Mucosa of descending colon (tissue), 3 donors: ENCODE measurements at regions not wholly inside any gene's neighbourhood (a gene's known extent, or its start where the extent isn't known, plus 50 kb on each side); places are given as distances from the start of the nearest gene placed in this dataset.
"Not testable (repeated sequence)": the region's sequence is repeated elsewhere in the genome, so short reads cannot be mapped to it uniquely, and the experiment has no call there.

Experiments used
- ATAC-seq: fragments of 200-7000 bp; cut with Tn5 transposase; one replicate; pipeline ENCODE4 v1.9.1; 2020; ENCODE audit warnings: mild to moderate bottlenecking, moderate library complexity
- DNase-seq, 3 donors: peaks; one replicate each; pipeline ENCODE4 v3.0.0-alpha.2; 2020
- H3K36me3 ChIP-seq: fragments of 200-600 bp; one replicate; pipeline ENCODE4 v1.8.0; 2021; ENCODE audit warnings: low read depth, mild to moderate bottlenecking
- H3K4me1 ChIP-seq: fragments of 200-600 bp; one replicate; pipeline ENCODE4 v1.8.0; 2021; ENCODE audit warnings: low read depth, mild to moderate bottlenecking
- H3K4me3 ChIP-seq: fragments of 200-600 bp; one replicate; pipeline ENCODE4 v1.8.0; 2021; ENCODE audit warnings: mild to moderate bottlenecking
- H3K9me3 ChIP-seq: fragments of 200-600 bp; one replicate; pipeline ENCODE4 v1.8.0; 2021; ENCODE audit warnings: mild to moderate bottlenecking
- intact Hi-C, 2 donors: fragments of 100-400 bp; cut with DNase I in 1 of 2; cut with micrococcal nuclease in 1 of 2; formaldehyde crosslinking; loops; one replicate each; pipeline versions ENCODE4 v1.11.0 to v1.11.1; 2022; cut with DNase I, micrococcal nuclease
- TF ChIP-seq, protein P1 (sequence below): fragments of 200-600 bp; IDR thresholded peaks from one replicate; pipeline ENCODE4 v1.8.0; 2022; ENCODE audit warnings: antibody characterized with exemption, mild to moderate bottlenecking
- donor health status: DM: no; HTN: no; CAD: no; lungs with moderate emphysema.
- donor health status: DM: no; HTN: no; CAD: no.
- donor health status: DM: no; HTN: yes; CAD: no.

DNA sequence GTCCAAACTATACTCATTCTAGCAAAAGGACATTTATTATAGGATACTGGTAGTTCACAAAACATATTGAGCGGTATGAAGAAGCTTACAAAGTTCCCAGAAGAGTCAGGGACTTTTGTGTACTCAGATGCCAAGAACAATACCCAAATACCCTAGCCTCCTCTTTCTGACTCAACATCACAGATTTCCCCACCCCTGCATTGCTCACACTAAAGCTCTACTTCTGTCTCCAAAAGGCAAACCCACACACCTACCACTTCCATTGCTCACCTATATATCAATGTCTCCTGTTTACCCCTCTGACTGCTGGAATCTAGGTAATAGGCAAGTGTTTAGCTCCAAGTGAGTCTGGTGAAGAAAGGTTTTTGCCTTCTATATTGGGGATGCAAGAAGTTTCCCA, 100.7 kb upstream of the HCCS start:
- no peak for DNase-seq
- TF ChIP-seq, protein P1, sequence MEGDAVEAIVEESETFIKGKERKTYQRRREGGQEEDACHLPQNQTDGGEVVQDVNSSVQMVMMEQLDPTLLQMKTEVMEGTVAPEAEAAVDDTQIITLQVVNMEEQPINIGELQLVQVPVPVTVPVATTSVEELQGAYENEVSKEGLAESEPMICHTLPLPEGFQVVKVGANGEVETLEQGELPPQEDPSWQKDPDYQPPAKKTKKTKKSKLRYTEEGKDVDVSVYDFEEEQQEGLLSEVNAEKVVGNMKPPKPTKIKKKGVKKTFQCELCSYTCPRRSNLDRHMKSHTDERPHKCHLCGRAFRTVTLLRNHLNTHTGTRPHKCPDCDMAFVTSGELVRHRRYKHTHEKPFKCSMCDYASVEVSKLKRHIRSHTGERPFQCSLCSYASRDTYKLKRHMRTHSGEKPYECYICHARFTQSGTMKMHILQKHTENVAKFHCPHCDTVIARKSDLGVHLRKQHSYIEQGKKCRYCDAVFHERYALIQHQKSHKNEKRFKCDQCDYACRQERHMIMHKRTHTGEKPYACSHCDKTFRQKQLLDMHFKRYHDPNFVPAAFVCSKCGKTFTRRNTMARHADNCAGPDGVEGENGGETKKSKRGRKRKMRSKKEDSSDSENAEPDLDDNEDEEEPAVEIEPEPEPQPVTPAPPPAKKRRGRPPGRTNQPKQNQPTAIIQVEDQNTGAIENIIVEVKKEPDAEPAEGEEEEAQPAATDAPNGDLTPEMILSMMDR = no peak
- Histone ChIP-seq H3K4me1 (no peaks in the 10 kb centered on the region), H3K36me3 (no peaks in the 10 kb centered on the region), H3K9me3 (no peaks in the 10 kb centered on the region), H3K4me3 (no peak overlapping the region)
- ATAC-seq = no peak
- intact Hi-C loops = no loop called here

- DNase-seq (no peak), ATAC-seq (no peak)
- H3K4me3 ChIP-seq = no peak overlapping the region
- H3K36me3 ChIP-seq = no peaks in the 10 kb centered on the region
- intact Hi-C loops = no loop called here
- H3K4me1 ChIP-seq = no peaks in the 10 kb centered on the region
- no peaks in the 10 kb centered on the region for H3K9me3 ChIP-seq
- TF ChIP-seq, protein P1 = no peak
These were observed 94.4 kb upstream of the HCCS start for GRCh38 chrX:11016728-11017127.

DNA sequence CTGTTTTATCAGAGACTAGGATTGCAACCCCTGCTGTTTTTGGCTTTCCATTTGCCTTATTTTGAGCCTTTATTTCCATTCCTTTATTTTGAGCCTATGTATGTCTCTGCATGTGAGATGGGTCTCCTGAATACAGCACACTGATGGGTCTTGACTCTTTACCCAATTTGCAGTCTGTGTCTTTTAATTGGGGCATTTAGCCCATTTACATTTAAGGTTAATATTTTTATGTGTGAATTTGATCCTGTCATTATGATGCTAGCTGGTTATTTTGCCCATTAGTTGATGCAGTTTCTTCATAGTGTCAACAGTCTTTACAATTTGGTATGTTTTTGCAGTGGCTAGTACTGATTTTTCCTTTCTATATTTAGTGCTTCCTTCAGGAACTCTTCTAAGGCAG, 88.5 kb upstream of the HCCS start:
- H3K4me1 ChIP-seq, DNase-seq, H3K36me3 ChIP-seq, H3K9me3 ChIP-seq, intact Hi-C loops, H3K4me3 ChIP-seq, ATAC-seq: not testable (repeated sequence)

GRCh38 chrX:11039926-11040325, 71.2 kb upstream of the HCCS start:
- intact Hi-C loops = no loop called here
- H3K4me3 ChIP-seq = no peak overlapping the region
- DNase-seq (no peak), ATAC-seq (no peak)
- TF ChIP-seq, protein P1 = no peak
- no peaks in the 10 kb centered on the region for H3K36me3 ChIP-seq
- H3K4me1 ChIP-seq = no peaks in the 10 kb centered on the region
- no peaks in the 10 kb centered on the region for H3K9me3 ChIP-seq

DNA sequence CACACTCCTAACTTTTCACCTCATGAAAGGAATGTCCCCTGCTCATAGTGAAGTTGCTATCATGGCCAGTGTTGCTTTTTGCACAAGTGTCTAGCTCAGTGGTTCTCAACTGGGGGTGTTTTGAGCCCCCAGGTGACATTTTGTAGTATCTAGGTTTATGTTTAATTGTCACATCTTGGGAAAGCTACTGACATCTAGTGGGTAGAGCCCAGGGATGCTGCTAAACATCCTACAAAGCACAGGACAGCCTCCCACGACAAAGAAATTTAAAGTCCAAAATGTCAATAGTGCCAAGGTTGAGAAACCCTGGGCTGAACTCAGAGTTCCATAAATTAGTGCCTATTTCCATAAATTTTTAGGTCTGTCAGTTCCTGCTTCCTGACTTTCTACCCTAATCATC, 70.7 kb upstream of the HCCS start:
- intact Hi-C loops = no loop called here
- TF ChIP-seq, protein P1 = no peak
- H3K9me3 ChIP-seq = no peaks in the 10 kb centered on the region
- H3K4me1 ChIP-seq = no peaks in the 10 kb centered on the region
- no peak for ATAC-seq
- no peaks in the 10 kb centered on the region for H3K36me3 ChIP-seq
- no peak overlapping the region for H3K4me3 ChIP-seq
- no peak for DNase-seq

DNA sequence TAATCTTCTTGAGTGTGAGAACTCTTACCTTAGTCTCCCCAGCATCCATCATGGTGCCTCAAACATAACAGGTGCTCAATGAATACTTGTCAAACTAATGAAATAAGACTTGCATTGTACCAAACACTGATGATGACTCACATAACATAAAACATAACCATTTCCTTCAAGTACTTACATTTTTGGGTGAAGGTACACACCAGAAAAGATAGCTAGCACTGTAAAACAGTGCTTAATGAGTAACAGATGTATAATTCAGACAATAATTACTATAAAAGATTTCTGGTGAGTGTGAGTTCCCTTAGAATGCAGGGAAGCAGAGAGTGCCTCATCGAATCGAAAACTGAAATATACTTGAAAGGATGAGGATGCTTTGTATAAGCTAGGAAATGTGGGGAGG, 70.1 kb upstream of the HCCS start:
- no peaks in the 10 kb centered on the region for H3K36me3 ChIP-seq
- no peaks in the 10 kb centered on the region for H3K4me1 ChIP-seq
- DNase-seq (no peak), ATAC-seq (no peak)
- no peaks in the 10 kb centered on the region for H3K9me3 ChIP-seq
- H3K4me3 ChIP-seq = no peak overlapping the region
- intact Hi-C loops = no loop called here
- TF ChIP-seq, protein P1 = no peak
